NCI-H1417 (cell line): ENCODE measurements at regions not wholly inside any gene's neighbourhood (a gene's known extent, or its start where the extent isn't known, plus 50 kb on each side); places are given as distances from the start of the nearest gene placed in this dataset.
"Not testable (repeated sequence)": the region's sequence is repeated elsewhere in the genome, so short reads cannot be mapped to it uniquely, and the experiment has no call there.

Source experiments
- DNase-seq, 3 experiments: peaks; one replicate each; lab custom pipeline; 2025; lab: John Stamatoyannopoulos, UW

DNA sequence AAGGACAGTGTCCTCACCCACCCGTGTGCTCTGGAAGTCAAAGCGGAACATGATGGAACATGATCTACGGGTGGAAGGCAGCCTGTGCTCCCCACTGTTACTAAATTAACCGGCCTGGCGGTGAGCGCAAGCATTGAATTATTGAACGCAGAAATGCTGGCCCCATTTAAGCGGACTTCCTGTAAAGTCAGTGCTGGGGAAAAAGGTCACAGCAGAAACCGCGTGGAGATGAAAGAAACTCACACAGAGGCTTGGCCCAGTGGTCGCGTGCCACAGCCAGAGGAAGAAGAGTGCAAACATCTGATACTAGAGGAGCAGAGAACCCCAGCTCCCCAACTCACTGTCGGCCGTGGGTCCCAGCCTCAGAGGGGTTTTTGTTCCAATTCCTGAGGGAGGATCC, 321.2 kb downstream of the ADGRD1 start:
- DNase-seq = no peak

DNA sequence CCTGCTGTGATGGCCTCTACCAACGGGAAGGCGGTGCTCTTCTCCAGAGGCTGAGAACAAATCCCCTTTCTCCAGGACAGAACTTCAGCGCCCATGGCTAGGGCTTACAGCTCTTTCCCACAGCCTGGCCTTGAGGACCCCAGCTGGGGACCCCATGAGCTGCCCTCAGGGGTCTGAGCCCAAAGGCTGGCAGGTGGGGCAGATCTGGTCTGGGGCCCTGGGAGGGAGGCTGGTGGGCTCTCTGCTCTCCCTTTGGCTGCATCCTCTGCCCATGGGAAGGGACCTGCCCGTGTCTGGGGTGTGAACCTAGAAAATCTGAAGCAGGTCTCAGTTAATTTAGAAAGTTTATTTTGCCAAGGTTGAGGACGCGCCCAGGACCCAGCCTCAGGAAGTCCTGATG, 322.1 kb downstream of the ADGRD1 start:
- no peak for DNase-seq

DNA sequence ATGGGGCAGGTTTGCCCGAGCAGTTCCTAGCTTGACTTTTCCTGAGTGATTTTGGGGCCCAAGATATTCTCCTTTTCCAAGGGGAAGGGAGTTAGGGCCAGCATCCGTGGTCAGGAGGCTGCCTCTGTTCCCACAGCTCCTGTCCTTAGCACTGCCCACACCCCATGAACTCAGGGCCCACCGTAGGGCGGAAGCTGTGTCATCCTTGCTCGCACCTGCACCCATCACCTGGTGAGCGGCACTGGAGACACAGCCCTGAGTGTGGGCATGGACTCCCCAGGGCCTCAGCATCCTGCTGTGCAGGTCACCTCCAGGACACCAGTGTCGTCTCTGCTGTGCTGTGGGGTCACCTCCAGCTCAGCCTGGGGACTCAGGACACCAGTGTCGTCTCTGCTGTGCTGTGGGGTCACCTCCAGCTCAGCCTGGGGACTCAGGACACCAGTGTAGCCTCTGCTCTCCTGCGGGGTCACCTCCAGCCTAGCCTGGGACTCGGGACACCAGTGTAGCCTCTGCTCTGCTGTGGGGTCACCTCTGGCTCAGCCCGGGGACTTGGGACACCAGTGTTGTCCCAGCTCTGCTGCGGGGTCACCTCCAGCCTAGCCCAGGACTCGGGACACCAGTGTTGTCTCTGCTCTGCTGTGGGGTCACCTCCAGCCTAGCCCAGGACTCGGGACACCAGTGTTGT, 322.9 kb downstream of the ADGRD1 start:
- DNase-seq = no peak

DNA sequence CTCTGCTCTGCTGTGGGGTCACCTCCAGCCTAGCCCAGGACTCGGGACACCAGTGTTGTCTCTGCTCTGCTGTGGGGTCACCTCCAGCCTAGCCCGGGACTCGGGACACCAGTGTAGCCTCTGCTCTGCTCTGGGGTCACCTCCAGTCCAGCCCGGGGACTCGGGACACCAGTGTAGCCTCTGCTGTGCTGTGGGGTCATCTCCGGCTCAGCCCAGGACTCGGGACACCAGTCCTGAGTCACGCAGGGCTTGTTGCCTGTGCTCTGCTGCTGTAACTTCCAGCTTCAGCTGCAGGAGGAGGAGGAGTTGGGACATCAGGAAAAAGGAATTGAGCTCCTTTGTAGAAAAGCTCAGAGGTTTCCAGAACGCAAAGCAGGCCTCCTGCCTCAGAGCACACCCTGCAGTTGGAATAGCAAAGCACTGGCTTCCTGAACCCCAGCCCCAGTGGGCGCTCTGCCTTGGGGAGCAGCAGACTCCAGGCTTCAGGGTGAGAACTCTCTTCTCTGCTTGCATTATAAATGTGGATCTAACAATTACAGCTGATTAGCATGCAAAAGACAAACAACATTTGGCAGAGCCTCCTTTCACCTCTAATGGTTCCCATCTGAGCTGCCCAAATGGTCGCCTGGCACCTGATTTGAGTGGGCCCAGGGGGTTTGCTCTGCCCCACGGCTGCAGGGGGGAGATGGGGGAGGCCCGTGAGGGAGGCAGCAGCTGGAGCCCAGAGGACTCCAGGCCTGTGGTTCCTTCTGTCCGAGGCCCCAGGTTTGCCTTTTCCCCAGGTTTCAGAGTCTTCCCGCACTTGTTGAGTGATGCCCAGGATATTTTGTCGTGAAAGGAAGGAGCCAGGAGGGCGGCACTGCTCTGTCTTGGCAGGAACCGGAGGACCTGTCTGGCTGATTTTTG, 323.7 kb downstream of the ADGRD1 start:
- DNase-seq = not testable (repeated sequence)

DNA sequence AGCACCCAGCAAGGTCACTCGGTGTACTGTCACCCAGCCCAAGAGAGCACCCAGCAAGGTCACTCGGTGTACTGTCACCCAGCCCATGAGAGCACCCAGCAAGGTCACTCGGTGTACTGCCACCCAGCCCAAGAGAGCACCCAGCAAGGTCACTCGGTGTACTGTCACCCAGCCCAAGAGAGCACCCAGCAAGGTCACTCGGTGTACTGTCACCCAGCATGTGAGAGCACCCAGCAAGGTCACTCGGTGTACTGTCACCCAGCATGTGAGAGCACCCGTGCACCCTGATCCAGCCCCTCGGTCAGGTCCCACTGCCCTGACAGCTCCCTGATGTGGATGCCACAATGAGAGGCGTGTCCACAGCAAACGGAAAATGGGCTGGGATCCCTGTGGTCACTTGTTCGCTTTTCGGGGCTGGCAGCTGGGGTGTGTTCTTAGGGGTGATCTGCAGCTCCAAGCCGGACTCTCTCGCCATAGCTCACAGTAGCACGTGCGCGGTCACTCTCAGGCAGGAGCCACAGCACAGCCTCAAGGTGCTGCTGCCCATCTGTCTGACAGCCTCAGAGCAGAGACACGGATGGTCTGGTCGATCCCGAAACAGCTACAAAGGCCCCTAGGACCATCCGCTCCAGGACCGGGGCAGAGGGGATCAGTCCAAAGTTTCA, 324.9 kb downstream of the ADGRD1 start:
- DNase-seq = not testable (repeated sequence)

DNA sequence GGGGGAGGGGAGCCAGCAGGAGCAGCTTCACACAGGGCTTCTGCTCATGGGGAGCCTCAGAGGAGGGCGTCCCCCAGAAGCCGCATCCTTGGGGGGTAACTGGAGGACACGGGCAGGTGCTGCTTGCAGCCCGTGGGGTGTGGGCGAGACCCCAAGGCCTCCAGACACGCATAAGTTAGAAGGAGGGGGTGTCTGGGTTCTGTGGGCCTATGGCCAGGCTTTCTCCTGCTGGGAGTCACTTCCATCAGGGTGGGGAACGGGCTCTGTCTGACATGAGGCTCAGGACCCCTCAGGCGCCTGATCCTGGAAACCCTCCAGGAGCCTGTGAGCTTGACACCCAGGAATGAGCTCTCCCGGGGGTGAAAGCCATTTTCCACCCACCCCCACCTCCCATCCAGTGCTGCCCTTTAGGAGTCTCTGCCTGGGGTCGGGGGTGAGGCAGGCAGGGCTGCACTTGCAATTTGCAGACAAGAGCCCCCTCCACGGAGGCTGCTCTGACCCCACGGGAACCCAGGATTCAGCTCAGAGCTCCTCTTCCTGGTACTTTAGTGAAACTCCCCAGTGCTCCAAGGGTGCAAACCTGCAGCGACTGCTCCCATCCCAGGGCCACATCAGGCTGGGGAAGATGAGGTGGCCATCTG, 325.7 kb downstream of the ADGRD1 start:
- no peak for DNase-seq

DNA sequence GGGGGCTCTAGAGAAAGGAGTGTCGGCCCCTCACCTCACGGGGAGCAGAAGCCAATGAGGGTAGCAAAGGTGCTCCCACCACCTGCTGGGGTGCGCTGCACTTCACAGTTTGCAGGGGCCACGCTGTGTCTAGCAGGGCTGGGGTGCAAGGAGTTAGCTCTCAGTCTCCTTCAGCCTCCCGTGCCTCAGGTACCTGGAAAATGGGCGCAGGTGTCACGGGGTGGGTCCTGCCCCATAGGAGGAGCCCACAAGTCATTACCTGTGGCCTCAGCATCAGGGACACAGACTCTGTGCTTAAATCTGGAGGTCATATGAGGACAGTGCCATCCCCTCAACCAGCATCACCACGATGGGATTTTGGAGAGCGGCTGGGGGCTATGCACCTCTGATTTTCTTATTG, 326.7 kb downstream of the ADGRD1 start:
- no peak for DNase-seq

DNA sequence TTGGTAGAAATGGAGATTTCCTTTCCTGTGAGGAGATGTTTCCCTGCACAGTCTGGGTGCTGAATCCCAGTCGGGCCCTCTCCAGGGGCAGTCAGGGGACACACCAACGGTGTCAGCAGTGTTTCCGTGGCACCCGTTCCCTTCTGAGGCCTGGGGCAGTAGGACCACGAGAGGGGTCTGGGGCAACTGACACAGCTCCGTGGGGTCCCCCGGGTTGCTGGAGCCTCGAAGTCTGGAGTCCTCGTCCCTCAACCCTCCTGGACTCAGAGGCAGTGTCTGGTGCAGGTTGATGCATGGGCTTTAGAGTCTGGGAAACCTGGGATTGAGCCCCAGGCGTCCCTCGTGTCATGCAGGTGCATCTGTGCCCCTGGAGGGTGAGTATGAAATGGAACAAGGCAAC, 327.3 kb downstream of the ADGRD1 start:
- no peak for DNase-seq

DNA sequence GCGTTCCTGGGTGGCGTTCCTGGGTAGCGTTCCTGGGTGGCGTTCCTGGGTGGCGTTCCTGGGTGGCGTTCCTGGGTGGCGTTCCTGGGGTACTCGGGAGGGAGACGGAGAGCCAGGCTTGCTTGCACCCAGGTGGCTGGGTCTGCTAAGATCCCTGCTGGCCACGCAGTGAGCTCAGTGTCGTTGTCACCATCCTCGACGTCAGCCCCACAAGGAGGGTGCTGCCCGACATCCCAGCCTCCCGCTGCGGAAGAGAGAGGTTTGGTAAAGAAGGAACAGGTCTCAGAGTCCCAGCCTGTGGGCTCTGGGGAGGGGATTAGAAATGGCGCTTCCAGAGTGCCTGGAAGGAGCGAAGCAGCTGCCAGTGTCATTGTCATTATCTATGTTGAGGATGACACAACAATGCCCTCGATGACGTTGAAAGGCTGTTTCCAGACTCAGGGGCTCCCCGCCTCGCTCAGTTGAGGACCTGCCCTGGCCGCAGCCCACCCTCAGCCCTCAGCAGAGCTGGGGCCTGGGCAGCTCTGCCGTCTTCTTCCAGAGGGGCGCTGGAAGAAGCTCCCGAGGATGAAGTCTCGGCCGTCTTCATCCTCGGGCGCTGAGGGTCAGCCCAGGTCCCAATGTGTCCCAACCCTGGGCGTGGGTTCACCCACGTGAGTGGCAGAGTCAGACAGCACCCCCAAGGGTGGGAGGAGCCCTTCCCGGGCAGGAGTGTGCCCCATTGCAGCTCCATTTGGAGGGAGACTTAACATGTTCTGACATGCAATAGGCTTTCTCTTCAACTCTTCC, 328.8 kb downstream of the ADGRD1 start:
- DNase-seq = no peak

DNA sequence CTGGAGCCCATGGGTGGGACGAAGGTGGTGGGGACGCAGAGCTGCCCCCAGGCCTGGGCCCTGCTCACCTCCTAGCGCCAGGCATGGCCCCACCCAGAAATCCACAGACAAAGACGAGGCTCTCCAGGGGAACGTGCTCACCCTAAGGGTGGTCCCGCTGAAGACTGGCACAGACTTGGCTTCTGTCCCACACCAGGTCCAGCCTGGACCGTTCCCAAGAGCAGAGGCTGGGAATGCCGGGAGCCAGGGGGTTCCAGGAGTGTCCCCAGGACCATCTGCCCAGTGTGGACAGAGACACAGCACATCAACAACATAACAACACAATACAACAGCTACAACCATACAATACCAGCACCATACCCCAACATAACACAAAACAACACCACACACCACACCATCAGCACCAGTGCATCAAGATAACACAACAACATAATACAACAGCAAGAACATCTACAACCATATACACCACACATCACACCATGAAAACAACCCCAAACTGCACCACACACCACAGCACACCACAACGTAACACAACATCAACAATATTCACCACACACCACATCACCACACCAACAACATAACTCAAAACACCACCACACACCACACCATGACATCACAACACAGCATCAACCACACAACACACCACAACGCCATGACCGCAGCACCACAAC, 329.6 kb downstream of the ADGRD1 start:
- no peak for DNase-seq

DNA sequence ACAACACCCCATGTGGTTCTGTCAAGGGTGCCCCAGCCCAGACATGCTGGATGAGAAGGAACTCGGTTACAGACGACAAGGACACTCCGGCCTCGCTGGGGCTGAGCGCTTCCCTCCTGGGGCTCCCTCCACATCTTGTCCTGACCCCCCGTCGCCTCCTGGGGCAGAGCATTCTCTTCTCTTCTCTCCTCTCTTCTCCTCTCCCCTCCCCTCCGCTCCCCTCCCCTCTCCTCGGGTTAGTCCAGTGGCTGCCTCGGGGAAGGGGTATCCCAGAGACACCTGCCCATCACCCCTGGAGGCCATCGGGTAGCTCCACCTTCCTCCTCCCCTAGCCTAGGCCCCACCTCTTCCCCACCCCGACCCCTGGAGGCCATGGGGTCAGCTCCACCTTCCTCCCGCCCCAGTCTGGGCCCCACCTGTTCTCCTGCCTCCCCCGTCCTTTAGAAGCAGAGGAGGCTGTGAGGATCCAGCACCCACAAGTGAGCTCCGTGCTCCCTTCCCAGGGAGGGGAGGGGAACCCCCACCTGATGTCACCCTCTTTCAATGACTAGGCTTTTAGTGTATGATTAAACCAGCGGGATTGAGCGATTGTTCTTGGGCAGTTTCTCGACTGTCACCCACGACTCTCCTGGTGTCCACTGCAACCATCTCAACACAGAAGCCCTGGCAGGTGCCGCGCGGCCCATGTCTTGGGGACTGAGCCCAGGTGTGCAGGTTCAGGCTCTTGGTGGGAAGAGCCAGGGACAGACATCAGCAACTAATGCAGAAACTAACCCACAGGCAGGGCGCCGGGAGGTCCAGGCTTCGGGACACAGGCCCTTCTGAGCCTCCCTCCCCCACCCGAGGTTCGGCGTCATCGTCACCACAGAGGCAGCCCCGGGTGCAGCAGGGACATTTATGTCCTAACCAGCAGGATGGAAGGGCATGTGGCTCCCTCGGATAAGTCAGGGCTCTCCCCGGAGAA, 330.4 kb downstream of the ADGRD1 start:
- DNase-seq = not testable (repeated sequence)

DNA sequence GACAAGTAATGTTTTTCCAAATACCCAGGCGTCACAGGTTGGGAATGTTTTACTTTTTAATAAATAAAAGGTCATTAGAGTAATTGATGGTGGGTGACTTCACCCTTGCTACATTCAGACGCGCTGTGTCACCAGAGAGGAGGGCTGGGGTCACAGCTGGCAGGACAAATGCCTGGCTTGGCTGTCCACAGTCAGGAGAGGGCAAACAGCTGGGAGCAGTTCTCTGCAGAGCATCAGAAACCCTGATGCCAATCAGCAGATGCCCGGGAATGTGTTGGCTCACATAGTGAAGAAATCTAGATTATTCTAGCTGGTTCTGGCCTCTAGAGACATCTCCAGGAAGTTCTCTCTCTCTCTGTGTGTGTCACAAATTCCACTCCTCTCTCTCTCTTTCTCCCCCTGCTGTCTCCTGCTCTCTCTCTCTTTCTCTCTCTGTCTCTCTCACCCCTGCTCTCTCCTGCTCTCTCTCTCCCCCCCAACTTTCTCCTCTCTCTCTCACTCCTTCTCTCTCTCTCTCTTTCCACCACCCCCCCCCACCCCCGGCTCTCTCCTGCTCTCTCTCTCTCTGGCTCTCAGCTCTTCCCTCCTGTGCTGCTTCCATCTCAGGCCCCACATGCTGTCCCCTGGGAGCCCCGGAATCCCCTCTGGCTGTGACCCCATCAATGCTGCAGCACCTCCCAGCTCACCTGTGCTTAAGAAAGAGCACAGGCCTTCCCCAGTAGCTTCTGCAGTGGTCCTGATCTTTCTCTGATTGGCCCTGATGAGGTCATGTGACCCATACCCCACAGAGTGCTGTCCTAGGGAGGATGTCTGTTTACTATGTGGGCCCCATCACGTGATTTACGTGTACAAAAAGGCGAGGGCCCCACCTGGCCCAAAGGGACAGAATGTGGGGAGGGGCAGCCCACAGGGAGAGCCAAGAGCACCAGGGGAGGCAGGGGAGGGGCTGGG, 331.5 kb downstream of the ADGRD1 start:
- DNase-seq = not testable (repeated sequence)

DNA sequence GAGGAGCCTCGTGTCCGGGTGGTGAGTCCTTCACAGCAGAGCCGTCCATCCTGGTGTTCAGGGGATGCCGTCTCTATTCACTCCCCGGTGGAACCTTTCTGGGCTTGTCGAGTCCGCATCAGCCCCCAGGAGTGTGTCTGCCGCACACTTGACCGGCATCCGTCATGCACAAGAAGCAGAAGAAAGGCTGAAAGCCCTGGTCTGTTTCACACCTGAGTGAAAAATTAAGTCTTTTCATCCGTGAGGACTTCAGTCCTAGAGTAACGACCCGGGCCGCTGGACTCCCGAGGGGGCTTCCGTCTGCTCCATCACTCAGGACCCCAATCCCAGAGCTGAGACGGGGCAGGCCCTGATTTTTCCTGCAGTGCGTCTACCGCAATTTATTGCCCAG, 332.2 kb downstream of the ADGRD1 start:
- not testable (repeated sequence) for DNase-seq

DNA sequence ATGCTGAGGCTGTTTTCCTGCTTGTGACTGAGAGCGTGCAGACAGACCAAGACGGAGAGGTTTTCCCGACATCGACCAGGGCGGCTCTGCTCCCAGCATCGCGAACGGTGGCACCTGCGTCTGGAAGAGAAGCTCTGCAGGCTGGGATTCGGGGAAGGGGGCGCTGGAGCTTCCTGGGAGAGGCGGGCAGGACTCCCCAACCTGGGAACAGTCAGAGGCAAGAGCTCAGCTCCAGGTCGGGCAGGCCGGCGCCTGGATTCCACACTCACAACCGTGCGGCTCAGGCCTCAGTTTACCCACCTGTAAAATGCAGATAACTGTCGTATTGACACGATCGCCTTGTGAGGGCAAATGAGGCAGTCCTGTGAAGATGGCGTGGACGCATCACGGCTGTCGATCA, 332.6 kb downstream of the ADGRD1 start:
- DNase-seq = not testable (repeated sequence)

DNA sequence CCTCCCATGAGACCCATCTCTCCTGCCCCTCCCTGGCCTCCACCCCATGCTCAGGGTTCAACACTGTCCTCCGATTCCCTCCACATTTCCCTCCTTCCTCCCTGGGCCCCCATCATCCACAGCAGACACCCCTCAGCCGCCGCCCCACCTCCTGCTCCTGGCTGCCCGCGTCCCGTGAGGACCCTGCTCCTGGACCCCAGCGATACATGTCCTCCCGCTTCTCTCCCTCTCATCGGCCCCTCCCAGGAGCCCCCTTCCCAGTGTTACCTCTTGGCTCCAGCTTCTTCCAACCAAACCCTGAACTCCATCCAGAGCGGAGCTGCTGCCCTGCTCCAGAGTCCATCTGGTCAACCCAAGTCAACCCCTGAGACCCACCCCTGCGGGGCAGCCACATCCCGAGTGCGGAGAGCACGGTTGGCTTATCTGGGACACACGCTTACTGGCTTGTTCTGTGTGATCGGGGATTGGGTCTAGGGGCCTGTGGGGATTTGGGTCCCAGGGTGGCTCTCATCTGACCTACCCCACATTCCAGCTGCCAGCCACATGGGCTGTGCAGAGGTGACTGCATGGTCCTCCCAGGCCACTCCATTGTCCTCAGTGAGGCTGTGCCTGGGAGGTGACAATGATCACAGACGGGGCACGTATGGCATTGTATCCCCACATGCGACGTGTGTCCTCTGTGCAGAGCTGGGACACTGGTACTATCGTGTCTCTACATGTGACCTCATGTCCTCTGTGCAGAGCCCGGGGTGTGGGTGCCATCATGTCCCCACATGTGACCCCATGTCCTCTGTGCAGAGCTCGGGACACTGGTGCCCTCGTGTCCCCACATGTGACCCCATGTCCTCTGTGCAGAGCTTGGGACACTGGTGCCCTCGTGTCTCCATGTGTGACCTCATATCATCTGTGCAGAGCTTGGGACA, 333.6 kb downstream of the ADGRD1 start:
- DNase-seq = no peak

DNA sequence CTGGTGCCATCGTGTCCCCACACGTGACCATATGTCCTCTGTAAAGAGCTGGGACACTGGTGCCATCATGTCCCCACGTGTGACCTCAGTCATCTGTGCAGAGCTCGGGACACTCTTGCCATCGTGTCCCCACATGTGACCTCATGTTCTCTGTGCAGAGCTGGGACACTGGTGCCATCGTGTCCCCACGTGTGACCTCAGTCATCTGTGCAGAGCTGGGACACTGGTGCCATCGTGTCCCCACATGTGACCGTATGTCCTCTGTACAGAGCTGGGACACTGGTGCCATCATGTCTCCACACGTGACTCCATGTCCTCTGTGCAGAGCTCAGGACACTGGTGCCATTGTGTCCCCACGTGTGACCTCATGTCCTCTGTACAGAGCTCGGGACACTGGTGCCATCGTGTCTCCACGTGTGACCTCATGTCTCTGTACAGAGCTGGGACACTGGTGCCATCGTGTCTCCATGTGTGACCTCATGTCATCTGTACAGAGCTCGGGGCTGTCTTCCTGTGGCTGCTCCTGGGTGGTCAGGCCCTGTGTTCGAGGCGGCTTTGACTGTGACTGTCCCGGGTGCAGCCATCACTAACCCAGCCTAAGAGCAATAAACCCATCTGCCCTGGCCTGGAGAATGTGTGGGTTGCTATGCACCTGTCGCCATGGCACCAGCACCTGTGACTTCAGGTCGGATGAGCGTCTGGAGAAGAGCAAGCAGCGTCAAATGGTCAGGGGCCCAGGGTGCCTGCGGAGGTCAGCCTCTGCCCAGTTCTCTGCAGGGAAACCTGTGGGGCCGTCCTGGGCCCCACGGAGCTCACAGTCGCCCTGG, 334.4 kb downstream of the ADGRD1 start:
- DNase-seq = no peak
